ENCODE measurements at regions not wholly inside any gene's neighbourhood (a gene's known extent, or its start where the extent isn't known, plus 50 kb on each side); places are given as distances from the start of the nearest gene placed in this dataset.
A peak's percentile ranks its signal among the peaks of the same experiment; 100 is the strongest.

GRCh38 chr11:23973244-23973643, 523.6 kb upstream of the LUZP2 start:
- peak; percentile 12 to 23 for DNase-seq

DNA sequence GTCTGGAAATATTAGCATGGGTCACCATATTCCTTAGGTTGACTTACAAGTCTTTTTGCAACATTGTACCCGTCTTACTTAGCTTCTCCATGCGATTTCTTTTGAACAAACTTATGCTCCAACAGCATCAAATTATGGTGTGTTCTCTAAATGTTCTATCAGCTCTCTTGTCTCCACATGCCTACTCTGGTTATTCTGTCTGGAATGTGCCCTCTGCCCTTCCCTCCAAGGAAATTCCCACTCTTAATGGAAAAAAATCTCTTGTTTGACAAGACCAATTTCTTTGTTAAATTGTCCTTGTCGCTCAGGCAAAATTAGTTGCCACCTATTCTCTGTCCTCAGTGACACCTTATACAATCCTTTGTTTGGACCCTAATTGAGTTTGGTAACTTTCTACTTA, 522.8 kb upstream of the LUZP2 start:
- no peak for DNase-seq

- DNase-seq, result no peak
These were observed 522.3 kb upstream of the LUZP2 start for GRCh38 chr11:23974601-23975000.

DNA sequence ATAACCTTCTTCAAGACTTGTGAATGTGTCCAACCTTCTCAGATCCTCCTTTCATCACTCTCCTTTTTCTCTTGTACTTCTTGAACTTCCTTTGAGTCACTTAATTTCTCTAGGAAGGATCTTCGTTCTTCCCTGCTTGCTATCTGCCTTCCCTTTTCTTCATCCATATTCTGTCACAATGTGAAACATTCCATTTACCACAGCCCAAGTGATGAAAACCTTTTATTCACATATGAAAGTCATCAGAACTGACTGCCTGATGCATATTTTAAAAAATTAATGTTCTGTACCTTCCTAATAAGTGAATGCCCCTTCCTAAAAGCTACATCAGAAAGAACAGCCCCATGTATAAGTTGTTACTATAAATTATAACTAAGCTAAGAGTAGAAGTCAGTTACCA, 520.4 kb upstream of the LUZP2 start:
- no peak for DNase-seq

- DNase-seq, result no peak
These were observed 520.0 kb upstream of the LUZP2 start for GRCh38 chr11:23976841-23977271.

DNA sequence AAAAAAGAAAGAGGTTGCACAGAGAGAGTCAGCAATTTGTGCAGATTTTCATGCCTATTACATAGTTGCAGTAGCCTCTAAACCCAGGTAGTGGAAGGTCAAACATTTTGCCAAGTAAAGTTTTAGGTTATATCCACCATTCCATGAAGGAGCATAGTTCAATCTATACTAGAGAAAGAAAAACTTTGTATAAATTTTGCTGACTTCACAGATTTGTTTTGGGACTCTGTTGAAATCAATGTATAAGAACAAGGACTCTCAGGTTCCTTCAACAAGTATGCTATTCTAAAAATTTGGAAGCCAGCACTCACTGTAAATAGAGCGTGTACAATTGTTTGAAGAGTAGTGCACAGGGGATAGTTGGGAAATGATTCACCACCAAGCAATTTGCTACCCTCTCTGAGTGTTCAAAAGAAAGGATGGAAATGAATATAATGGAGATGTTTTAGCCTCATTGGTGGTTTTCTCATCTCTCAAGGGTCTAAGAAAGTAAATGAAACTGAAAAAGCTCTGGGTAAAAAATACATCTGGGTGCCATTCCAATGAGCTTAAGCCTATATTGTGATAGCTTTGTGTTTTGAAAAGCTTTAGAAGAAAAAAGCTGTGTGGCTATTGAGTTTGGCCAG, 508.4 kb upstream of the LUZP2 start:
- DNase-seq, result no peak

DNA sequence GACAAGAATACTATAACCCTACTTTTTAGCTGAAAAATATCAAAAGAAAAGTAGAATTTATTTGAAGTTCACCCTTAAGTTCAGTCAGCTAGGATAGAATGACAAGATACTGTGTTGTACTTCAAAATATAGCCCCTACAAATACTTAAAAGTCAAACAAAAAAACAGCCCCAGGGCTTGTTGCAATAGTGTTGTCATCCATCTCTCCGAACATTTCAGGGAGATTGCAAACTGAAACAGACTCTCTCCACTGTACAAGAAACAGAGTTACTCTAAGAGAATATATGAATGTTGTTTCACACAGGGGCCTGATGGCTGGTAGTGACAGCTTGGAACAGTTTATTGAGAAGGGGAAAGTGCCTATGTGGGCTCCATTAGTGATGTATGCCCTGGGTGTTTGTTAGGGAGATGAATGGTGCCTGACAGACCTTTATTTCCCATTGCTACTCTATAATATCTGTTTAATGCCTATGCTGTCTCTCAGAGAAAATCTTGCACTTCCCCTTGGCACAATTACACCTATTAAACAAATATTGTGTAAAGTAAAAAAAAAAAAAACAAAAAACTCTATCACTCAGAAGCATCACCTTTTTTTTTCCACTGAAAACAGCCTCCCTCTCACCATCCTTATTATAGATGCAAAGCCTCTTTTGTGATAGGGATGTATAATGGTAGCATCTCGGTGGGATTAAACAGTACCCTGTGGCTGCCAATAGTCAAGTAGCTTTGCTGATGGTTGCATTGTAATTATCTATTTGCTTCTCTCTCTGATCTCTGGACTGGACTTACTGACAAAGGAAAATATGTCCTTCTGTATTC, 506.3 kb upstream of the LUZP2 start:
- DNase-seq, result no peak

DNA sequence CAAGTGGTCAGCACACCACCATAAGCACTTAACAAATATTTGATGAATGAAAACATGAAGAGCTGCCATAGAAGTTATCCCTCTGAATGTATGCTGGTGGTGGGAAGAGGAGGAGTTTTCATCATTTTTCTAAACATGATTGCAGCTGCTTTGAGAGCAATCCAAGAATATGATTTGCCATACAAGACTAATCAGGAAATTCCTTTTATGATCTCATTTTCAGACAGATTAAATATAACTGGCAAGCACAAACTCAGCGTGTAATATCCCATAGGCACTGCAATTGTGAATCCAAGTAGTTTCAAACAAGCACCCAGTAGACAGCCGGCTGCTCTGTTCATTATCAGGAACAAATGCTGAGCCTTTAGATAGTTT, 505.7 kb upstream of the LUZP2 start:
- no peak for DNase-seq

DNA sequence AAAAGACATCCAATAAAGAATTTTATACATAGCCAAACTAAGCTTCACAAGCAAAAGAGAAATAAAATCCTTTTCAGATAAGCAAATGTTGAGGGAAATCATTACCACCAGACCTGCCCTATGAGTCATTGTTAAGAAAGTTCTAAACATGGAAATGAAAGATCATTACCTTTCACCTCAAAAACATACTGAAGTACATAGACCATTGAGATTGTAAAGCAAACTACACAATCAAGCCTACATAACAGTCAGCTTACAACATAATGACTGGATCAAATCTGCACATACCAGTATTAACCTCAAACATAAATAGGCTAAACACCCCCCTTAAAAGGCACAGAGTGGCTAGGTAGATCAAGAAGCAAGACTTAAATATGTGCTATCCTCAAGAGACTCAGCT, 501.0 kb upstream of the LUZP2 start:
- no peak for DNase-seq

GRCh38 chr11:23997356-23997755, 499.5 kb upstream of the LUZP2 start:
- no peak for DNase-seq

- DNase-seq, result no peak
These were observed 491.5 kb upstream of the LUZP2 start for GRCh38 chr11:24005202-24005876.

GRCh38 chr11:24043842-24044241, 453.0 kb upstream of the LUZP2 start:
- DNase-seq, result no peak

DNA sequence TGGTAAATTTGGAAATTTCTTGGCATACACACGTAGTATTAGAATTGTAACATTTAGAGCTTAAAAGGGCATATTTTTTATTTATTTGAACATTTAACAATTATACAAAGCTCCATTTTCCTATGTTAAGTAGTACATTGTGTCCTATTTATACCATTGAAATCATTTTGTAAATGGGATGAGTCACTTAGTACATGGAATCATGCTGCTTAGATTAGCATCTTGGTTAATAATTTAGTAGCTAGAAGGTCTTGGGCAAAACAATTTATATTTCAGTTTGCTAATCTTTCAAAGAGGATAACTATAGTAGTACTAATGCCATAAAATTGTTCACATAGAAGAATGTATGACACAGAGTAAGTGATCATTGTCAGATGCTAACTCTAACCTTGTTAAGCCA, 450.1 kb upstream of the LUZP2 start:
- no peak for DNase-seq

GRCh38 chr11:24056051-24056450, 440.8 kb upstream of the LUZP2 start:
- DNase-seq, result no peak

GRCh38 chr11:24060125-24060524, 436.7 kb upstream of the LUZP2 start:
- DNase-seq, result no peak

DNA sequence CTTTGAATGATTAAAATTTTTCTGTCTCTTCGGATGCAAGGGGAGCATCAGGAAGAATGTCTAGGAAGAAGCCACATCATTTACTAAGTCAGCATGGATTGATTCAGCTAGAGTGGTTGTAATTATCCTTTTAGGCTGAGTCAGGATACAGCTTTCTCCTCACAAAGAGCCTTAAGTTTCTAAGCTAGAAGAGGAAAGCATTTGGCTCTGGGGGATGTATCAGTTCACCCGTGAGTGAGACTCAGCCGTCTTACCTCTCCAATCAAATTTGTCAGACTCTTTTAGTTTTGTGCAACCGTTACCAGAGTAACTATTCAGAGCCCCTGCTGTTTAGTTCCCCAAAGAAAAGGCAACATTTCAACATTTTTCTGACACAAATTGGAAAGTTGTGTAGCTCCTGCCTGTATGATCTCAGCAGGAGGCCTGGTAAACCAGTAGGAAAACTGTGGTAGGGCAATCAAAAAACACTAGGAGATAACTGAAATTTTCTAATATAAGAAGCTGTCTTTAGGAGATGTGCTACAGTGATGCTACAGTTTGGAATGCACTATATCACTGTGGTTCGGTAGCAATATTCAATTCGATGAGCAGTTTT, 432.4 kb upstream of the LUZP2 start:
- no peak for DNase-seq

GRCh38 chr11:24068197-24068596, 428.7 kb upstream of the LUZP2 start:
- no peak for DNase-seq

GRCh38 chr11:24070435-24070834, 426.4 kb upstream of the LUZP2 start:
- peak; percentile 68 to 74 for DNase-seq

- no peak for DNase-seq
These were observed 418.8 kb upstream of the LUZP2 start for GRCh38 chr11:24078018-24078417.

DNA sequence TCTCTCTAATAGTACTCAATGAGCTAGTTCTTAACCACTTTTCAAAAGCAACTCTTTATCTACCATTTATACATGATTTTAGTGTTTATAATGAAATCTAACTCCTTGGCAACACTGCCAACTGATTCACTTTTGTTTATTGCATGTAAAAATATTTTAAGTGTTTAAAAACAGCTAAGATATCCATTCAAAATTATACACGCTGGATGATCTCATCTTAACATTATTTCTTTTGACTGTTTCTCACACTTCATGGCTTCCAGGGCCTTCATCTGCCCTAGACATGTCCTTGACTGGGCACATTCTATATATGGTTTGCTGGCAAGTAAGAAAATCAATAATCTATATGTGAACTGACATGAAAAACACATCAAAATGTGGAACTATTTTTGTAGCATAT, 414.6 kb upstream of the LUZP2 start:
- DNase-seq, result no peak

DNA sequence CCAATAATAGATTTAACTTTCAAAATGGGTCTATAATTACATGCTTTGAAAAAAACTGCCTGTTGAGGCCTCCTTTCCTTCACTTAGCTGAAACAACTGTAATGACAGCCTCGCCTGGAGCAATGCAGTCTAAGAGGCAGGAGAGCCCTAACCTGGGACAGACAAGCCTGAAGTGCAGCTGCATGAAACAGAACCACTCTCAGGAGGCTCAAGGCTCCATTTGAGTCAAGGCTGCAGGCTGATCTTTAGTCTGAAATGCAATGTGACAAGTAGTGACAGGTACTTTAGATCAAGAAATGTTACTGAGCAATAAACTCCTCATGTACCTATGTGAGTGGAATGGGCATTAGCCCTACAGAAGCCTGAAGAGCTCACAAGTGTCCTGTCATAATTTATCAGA, 414.0 kb upstream of the LUZP2 start:
- no peak for DNase-seq

DNA sequence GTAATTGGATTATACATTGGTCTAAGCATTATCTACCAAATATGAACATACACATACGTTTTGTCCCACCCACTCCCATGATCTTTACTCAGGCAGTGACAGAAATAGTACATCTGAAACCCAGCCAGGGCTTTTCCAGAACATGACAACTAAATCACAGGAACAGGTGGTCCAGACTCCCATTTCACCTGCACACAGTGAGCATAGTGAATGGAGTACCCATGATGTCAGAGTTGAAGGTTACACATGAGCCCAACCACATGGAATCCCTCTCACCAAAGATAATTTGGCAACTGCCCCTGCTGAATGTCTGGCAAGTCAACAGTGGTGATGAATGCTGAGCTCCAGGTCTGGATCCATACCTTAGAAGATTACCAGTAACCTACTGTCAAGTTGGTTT, 411.9 kb upstream of the LUZP2 start:
- no peak for DNase-seq

DNA sequence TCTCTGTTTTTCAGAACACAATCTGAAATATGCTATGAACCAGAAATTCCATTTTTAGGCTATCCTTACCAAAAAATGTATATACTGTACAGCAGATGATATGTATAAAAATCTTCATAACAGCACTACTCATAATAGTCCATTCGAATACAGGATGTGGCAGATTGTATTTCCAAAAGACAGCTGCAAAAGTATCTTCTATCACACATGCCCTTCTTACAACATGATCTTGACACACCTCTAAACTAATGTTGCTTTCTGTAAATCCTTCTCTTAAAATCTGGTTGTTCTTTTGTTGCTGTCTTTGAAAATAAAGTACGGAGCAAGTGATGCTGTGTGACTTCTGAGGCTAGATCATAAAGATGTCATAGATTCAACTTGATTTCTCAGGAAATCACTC, 409.9 kb upstream of the LUZP2 start:
- DNase-seq, result no peak

- peak in 1 of 2 experiments; percentile 2 for DNase-seq
These were observed 405.3 kb upstream of the LUZP2 start for GRCh38 chr11:24091594-24091993.

All from NCI-H526 (cell line).